ENCODE measurements at regions not wholly inside any gene's neighbourhood (a gene's known extent, or its start where the extent isn't known, plus 50 kb on each side); places are given as distances from the start of the nearest gene placed in this dataset.

DNA sequence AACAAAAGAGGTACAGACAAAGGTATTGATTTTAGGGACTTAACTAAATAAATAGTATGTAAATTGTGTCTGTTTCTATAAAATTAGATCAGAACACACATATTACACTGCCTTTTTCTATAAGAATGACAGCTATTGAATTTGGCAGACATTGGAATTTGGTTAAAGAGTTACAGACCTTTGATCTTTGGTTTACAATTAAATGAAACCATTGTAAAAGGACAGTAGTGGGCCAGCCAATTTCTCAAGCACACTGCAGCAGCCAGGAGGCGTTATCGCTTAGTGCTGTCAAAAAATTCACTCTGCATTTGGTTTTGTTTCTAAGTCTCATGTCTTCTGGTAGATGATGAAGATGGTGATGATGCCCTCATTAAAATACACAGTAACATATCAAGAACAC is 175.9 kb downstream of the NR4A2 start:
- no peak for TF ChIP-seq POLR2A (IDR thresholded peaks at IDR 0.05; ENCODE audit: extremely low read depth, insufficient read length)
- TF ChIP-seq, protein P1, sequence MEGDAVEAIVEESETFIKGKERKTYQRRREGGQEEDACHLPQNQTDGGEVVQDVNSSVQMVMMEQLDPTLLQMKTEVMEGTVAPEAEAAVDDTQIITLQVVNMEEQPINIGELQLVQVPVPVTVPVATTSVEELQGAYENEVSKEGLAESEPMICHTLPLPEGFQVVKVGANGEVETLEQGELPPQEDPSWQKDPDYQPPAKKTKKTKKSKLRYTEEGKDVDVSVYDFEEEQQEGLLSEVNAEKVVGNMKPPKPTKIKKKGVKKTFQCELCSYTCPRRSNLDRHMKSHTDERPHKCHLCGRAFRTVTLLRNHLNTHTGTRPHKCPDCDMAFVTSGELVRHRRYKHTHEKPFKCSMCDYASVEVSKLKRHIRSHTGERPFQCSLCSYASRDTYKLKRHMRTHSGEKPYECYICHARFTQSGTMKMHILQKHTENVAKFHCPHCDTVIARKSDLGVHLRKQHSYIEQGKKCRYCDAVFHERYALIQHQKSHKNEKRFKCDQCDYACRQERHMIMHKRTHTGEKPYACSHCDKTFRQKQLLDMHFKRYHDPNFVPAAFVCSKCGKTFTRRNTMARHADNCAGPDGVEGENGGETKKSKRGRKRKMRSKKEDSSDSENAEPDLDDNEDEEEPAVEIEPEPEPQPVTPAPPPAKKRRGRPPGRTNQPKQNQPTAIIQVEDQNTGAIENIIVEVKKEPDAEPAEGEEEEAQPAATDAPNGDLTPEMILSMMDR (IDR thresholded peaks at IDR 0.05; ENCODE audit: low read depth, low read length) = no peak

Measured in NB4 (cell line).